Inflammatory macrophage treated with lipopolysaccharide for 4 hours (primary cell): ENCODE measurements at regions not wholly inside any gene's neighbourhood (a gene's known extent, or its start where the extent isn't known, plus 50 kb on each side); places are given as distances from the start of the nearest gene placed in this dataset.

Experiments
- DNase-seq: peaks from one replicate; pipeline ENCODE4 v3.0.0-alpha.2; 2020

- no peak for DNase-seq
Measured at GRCh38 chr9:20191228-20191840, 402.5 kb upstream of the SLC24A2 start.

- no peak for DNase-seq
Measured at GRCh38 chr9:20189871-20190270, 401.0 kb upstream of the SLC24A2 start.

GRCh38 chr9:20188616-20189369 lies 400.0 kb upstream of the SLC24A2 start:
- DNase-seq: no peak

- no peak for DNase-seq
Measured at GRCh38 chr9:20187318-20187717, 398.5 kb upstream of the SLC24A2 start.

DNA sequence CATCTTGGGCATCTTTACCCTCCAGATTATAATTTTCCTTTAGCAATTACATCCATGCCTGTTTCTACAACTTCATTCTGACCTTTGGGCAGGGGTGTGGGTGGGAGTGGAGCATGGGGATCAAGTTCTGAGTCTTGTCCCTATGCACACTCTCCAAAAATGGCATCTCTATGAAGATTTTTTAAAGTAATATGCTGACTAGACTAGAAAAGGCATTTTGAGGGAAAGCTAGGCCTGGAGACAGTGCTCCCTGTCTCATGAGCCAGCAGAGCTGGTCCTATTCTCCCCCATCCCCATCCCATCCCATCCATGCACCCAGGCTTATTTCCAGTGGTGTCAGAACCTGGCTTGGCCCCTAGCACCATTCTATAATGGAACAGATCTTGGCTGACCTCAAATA lies 398.0 kb upstream of the SLC24A2 start:
- DNase-seq: no peak

DNA sequence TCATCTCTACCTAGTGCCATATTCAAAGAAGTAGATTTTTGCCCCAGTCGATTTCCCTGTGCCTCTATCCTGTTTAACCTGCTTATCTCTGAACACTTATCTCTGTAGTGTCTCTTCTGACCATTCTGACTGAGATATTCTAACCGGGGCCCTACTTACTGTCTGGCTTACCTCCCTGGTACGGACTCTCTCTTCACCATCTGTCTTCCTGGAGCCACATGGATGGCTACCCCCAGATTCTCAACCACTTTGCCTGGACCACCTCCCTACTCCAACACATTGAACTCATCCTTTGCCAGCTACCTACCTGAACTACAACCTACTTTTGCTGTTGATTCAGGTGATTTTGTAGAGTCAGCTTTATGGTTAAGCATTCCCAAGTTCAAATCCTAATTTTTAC lies 397.4 kb upstream of the SLC24A2 start:
- DNase-seq: no peak

DNA sequence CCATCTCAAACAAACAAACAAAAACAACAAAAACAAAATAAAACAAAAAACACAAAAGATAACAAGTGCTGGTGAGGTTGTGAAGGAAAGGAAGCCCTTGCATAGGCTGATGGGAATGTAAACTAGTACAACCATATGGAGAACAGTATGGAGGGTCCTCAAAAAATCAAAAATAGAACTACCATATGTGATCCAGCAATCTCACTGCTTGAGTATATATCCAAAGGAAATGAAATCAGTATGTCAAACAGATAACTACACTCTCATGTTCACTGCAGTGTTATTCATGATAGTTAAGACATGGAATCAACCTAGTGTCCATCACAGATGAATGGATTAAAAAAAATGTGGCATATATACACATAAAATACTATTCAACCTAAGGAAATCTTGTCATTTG lies 395.7 kb upstream of the SLC24A2 start:
- DNase-seq: no peak

DNA sequence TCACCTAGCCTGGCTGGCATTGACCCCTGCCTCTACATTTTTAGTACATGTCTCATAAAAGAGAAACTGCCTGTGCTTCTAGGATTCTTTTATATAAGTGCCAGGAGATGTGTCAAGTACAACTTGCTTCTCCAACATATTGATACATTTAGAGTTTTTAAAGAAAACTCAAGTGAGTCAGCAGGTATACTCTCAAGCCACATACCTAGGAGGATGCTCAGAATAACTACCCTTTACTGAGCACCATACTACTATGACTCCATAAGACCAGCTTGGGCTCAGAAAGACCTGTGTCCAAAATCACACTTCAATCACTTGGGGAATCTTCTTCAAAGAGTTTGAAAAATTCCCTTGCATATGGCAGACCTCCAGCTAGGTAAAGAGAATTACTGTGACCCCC lies 389.8 kb upstream of the SLC24A2 start:
- DNase-seq: no peak

DNA sequence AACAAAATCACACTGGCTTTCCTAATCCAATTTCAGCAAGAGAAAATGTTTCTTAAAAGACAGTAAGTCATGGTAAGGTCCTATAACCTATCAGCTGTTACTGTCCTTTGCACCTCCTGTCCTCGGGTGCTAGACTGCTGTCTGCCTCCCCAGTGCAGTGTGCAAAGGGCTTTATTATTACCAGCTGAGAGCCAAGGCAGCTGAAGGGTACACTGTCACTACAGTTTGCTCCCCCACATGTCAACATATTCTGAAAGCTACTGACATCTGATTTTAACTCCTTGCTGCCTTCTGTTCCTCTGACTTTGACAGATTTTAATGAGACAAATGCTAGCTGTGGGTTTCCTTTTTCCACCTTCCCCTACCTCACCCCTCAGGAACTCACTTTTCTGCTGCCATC lies 389.4 kb upstream of the SLC24A2 start:
- DNase-seq: no peak

DNA sequence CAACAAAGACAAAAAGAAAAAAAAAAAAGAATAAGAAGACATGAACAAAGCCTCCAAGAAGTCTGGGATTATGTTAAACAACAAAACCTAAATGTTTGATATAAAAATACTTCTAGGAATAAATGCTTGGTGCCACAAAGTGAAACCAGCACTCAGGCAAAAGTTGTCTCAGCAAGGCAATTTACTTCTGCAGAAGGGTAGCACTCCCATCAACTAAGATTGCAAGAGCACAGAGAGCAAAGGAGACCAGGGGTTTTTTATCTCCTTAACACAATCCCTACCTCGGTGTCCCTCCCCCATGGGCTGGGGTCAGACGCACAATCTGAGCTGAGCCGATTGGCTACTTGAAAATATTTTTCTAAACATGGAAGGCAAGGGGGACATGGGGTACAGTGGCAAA lies 381.3 kb upstream of the SLC24A2 start:
- DNase-seq: no peak

DNA sequence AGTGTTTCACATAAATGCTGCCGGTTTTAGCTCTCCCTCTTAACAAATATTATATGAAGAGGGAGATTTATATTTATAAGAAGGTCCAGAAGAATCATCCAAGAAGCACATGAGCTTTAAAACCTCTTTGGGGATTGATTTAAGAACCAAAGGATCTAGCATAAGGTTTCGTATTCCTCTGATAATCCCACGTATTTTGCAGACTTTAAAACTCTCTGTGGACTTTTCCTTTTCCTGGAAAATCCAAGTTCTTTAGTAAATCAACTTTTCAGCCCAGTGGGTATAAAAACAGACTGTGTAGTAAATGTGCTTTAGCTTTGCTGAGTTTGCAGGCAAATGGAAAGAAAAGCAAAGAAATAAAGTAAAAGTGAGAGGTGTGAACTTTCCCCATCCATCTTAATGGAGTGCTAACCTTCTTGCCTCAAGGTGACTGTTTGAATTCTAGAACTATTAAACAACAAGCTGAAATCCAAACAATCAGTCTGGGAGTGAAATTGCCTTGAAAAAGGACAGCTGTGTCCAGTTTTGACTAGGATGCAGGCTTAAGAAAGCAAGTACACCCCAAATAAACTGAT lies 363.4 kb upstream of the SLC24A2 start:
- DNase-seq: no peak

- DNase-seq: no peak
Measured at GRCh38 chr9:20148416-20148815, 359.6 kb upstream of the SLC24A2 start.

DNA sequence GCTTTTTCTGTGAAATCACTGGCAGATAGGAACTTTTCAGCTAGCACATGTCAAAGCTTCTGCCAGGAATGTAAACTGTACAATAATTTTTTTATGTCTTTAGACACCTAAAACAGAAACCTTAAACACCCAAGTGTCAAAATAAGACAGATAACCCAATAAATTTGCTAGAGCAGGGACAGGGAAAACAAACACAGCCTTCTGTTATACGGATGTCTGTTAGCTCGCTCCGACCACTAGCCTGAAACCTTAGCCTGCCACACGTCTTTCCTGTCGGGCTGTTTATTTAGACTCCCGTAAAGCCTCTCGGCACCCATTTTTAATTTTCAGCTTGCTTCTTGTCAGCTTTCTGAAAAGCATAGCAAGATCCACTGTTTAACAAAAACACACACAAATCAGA lies 355.4 kb upstream of the SLC24A2 start:
- DNase-seq: no peak

- DNase-seq: no peak
Measured at GRCh38 chr9:20139763-20140290, 351.0 kb upstream of the SLC24A2 start.

DNA sequence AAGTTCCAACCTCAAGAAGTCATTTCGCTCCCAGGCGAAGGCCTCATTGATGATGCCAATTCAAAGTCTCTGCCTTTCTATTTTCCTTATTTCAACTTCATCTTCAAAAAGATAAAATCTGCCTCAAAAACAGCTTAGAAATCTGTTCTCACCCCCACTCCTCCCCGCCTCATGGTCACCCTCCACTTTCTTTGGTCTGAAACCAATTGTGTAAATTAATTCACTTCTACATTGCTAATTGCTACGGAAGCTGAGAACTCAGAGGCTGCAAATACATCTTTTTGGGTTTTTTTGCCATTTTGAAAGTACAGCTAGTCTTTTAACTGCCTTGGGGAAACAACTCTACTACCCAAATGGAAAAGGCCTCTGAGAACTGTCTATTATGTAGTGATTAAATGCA lies 350.0 kb upstream of the SLC24A2 start:
- DNase-seq: no peak

GRCh38 chr9:20138116-20138515 lies 349.3 kb upstream of the SLC24A2 start:
- no peak for DNase-seq

DNA sequence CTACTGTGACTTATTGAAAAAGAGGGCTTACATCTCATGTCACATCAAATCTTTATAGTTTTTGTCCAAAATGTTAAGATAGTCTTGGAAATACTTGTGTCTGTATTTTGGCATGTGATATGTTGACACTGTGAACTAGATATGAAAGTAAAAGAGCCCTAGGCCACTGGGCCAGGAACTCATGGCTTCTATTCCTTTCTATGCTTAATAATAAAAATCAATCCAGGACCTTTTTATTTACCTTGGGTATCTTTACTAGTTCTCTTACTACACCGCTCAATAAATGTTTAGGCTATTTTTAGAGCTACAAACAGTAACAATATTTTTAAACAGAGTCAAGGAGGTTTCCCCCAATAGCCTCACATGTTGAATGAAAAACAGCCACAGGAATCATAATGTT lies 348.6 kb upstream of the SLC24A2 start:
- DNase-seq: no peak

- no peak for DNase-seq
Measured at GRCh38 chr9:20135119-20135697, 346.4 kb upstream of the SLC24A2 start.

GRCh38 chr9:20125727-20126126 lies 336.9 kb upstream of the SLC24A2 start:
- no peak for DNase-seq

DNA sequence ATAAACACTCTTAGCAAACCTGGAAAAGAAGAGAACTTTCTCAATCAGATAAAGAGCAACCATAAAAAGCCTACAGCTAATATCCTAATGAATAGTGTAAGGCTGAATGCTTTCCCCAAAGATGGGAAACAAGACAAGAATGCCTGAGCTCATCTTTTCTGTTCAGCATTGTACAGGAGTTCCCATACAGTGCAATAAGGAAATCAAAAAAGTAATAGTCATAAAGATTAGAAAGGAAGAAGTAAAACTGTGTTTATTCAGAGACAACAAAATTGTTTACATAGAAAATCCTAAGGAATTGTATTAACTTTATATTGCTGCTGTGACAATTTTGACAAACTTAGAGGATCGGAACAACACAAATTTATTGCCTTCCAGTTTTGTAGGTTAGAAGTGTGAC lies 330.7 kb upstream of the SLC24A2 start:
- no peak for DNase-seq

DNA sequence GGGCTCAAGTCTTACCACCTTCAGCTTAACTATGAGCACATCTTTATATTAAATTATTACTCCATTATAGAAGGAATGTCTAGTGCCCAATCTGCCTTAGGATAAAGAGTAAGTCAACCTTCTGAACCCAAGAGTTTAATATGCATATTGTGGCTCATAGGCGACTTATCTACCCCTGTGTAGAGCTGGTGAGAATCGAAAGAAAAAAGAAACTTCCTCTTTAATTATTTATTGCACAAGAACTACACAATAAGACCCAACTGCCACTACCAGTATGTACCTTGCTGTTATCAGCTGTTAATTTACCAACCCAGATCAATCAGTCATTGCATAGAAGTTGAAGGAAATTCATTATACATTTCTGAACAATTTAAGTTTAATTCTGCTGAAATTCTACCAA lies 329.1 kb upstream of the SLC24A2 start:
- peak; percentile 36 for DNase-seq

- no peak for DNase-seq
Measured at GRCh38 chr9:20117482-20117881, 328.6 kb upstream of the SLC24A2 start.

DNA sequence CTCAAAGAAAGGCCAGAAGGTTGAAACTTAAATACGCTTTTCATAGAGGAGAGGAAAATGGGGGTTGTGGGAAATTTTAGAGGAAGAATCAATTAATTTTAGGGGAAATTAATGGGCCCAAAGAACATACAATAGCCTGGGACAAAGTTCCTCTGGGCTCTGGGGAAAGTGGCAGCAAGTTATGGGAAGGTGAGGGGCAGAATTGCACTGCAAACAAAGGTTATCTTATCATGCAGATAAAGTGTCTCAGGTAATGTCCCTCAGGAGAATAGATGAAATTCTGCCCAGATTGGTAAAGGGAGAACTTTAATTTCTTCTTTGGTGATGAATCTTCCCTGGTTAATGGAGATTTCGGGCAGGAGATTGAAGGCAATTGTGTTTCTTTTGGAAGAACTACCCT lies 326.1 kb upstream of the SLC24A2 start:
- DNase-seq: no peak

- no peak for DNase-seq
Measured at GRCh38 chr9:20112205-20112783, 323.5 kb upstream of the SLC24A2 start.
